GM18508 (cell line): ENCODE measurements at regions not wholly inside any gene's neighbourhood (a gene's known extent, or its start where the extent isn't known, plus 50 kb on each side); places are given as distances from the start of the nearest gene placed in this dataset.
"Not testable (repeated sequence)": the region's sequence is repeated elsewhere in the genome, so short reads cannot be mapped to it uniquely, and the experiment has no call there.

Experiments used
- ATAC-seq: cut with Tn5 transposase; IDR thresholded peaks from one replicate; pipeline ENCODE4 v1.9.1; 2021; ENCODE audit warnings: moderate number of reproducible peaks; ENCODE audit not compliant: insufficient read depth, unreplicated experiment

GRCh38 chr4:186845137-186845842 is 121.6 kb upstream of the FAT1 start:
- ATAC-seq = no peak

- ATAC-seq = no peak
Measured at GRCh38 chr4:186846426-186846825, 122.8 kb upstream of the FAT1 start.

GRCh38 chr4:186847429-186848131 is 123.9 kb upstream of the FAT1 start:
- ATAC-seq = not testable (repeated sequence)

- ATAC-seq = no peak
Measured at GRCh38 chr4:186848437-186848836, 124.8 kb upstream of the FAT1 start.

GRCh38 chr4:186851291-186852072 is 127.8 kb upstream of the FAT1 start:
- no peak for ATAC-seq

GRCh38 chr4:186852073-186852420 is 128.4 kb upstream of the FAT1 start:
- ATAC-seq = no peak

- ATAC-seq = peak; percentile 83
Measured at GRCh38 chr4:186852964-186853391, 129.3 kb upstream of the FAT1 start.

- ATAC-seq = no peak
Measured at GRCh38 chr4:186854256-186854655, 130.6 kb upstream of the FAT1 start.

- ATAC-seq = no peak
Measured at GRCh38 chr4:186855111-186855510, 131.5 kb upstream of the FAT1 start.

GRCh38 chr4:186857793-186858192 is 134.1 kb upstream of the FAT1 start:
- no peak for ATAC-seq

- ATAC-seq = no peak
Measured at GRCh38 chr4:186858355-186858754, 134.7 kb upstream of the FAT1 start.

GRCh38 chr4:186859420-186859819 is 135.8 kb upstream of the FAT1 start:
- ATAC-seq = no peak

GRCh38 chr4:186861317-186861716 is 137.7 kb upstream of the FAT1 start:
- no peak for ATAC-seq

- no peak for ATAC-seq
Measured at GRCh38 chr4:186871856-186872255, 148.2 kb upstream of the FAT1 start.

GRCh38 chr4:186873095-186873494 is 149.4 kb upstream of the FAT1 start:
- not testable (repeated sequence) for ATAC-seq

- no peak for ATAC-seq
Measured at GRCh38 chr4:186875476-186875875, 151.8 kb upstream of the FAT1 start.

GRCh38 chr4:186876961-186877626 is 153.4 kb upstream of the FAT1 start:
- no peak for ATAC-seq

GRCh38 chr4:186878203-186878776 is 154.6 kb upstream of the FAT1 start:
- no peak for ATAC-seq

GRCh38 chr4:186881521-186882220 is 158.0 kb upstream of the FAT1 start:
- no peak for ATAC-seq

- ATAC-seq = no peak
Measured at GRCh38 chr4:186882293-186882692, 158.6 kb upstream of the FAT1 start.
